ENCODE measurements at regions not wholly inside any gene's neighbourhood (a gene's known extent, or its start where the extent isn't known, plus 50 kb on each side); places are given as distances from the start of the nearest gene placed in this dataset.

GRCh38 chr5:145233461-145233860 lies 601.7 kb downstream of the PRELID2 start:
- intact Hi-C loops (cut with DNase I) = no loop called here
- TF ChIP-seq POLR2A (IDR thresholded peaks at IDR 0.05) = no peak
- TF ChIP-seq, protein P1, sequence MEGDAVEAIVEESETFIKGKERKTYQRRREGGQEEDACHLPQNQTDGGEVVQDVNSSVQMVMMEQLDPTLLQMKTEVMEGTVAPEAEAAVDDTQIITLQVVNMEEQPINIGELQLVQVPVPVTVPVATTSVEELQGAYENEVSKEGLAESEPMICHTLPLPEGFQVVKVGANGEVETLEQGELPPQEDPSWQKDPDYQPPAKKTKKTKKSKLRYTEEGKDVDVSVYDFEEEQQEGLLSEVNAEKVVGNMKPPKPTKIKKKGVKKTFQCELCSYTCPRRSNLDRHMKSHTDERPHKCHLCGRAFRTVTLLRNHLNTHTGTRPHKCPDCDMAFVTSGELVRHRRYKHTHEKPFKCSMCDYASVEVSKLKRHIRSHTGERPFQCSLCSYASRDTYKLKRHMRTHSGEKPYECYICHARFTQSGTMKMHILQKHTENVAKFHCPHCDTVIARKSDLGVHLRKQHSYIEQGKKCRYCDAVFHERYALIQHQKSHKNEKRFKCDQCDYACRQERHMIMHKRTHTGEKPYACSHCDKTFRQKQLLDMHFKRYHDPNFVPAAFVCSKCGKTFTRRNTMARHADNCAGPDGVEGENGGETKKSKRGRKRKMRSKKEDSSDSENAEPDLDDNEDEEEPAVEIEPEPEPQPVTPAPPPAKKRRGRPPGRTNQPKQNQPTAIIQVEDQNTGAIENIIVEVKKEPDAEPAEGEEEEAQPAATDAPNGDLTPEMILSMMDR (IDR thresholded peaks at IDR 0.05) = no peak
- no peak for DNase-seq
- WGBS, 2 donors = 50 to 90% methylated on average over 3 of the region's 3 CpGs
- H3K4me1 ChIP-seq = no peaks in the 10 kb centered on the region
- no peaks in the 10 kb centered on the region for H3K27me3 ChIP-seq
- H3K27ac ChIP-seq = no peak overlapping the region
- no peak overlapping the region for H3K4me3 ChIP-seq
- no peaks in the 10 kb centered on the region for H3K9me3 ChIP-seq
- H3K36me3 ChIP-seq = no peaks in the 10 kb centered on the region

DNA sequence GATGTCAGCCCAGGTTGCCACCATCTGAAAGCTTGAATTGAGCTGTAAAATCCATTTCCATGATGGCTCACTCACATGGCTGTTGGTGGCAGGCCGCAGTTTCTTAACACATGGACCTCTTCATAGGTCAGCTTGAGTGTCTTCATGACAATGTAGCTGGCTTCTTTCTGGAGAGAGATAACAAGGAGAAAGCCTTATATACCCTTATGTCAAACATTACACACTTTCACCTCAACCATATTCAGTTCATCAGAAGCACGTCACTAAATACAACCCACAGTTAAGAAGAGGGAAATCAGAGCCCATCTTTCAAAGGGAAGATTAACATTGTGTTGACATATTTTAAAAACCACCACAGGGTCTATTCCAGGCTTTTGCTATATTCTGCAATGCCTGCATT lies 604.4 kb downstream of the PRELID2 start:
- no peak overlapping the region for H3K4me3 ChIP-seq
- DNase-seq = no peak
- no peaks in the 10 kb centered on the region for H3K9me3 ChIP-seq
- intact Hi-C loops (cut with DNase I) = no loop called here
- H3K4me1 ChIP-seq = no peaks in the 10 kb centered on the region
- H3K27me3 ChIP-seq = no peaks in the 10 kb centered on the region
- 79 to 89% methylated on average over 2 of the region's 2 CpGs for WGBS, 2 donors
- no peaks in the 10 kb centered on the region for H3K36me3 ChIP-seq
- no peak overlapping the region for H3K27ac ChIP-seq
- TF ChIP-seq, protein P1 (IDR thresholded peaks at IDR 0.05) = no peak
- TF ChIP-seq POLR2A (IDR thresholded peaks at IDR 0.05) = no peak

GRCh38 chr5:145228564-145228963 lies 606.6 kb downstream of the PRELID2 start:
- H3K9me3 ChIP-seq = no peaks in the 10 kb centered on the region
- no peaks in the 10 kb centered on the region for H3K36me3 ChIP-seq
- TF ChIP-seq, protein P1 (IDR thresholded peaks at IDR 0.05) = no peak
- no peak for TF ChIP-seq POLR2A (IDR thresholded peaks at IDR 0.05)
- intact Hi-C loops (cut with DNase I) = no loop called here
- no peak overlapping the region for H3K4me3 ChIP-seq
- H3K27ac ChIP-seq = no peak overlapping the region
- no peaks in the 10 kb centered on the region for H3K27me3 ChIP-seq
- no peaks in the 10 kb centered on the region for H3K4me1 ChIP-seq
- no peak for DNase-seq
- 83 to 93% methylated on average over 7 to 9 of the region's 10 CpGs for WGBS, 2 donors

DNA sequence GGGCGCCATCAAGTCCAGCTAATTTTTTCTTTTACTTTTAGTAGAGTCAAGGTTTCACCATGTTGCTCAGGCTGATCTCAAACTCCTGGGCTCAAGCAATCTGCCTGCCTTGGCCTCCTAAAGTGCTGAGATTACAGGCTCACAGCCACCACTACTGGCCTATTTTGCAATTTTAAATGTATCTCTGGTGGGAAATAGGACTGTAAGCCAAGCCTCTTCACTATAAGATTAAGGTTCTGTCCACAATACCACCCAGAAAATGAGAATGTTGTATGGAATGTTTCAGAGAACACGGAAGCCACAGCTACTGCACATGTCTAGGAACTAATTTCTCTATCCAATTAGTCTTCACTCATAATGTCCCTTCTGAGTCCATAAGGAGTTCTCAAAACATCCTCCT lies 607.3 kb downstream of the PRELID2 start:
- TF ChIP-seq, protein P1 (IDR thresholded peaks at IDR 0.05) = no peak
- TF ChIP-seq POLR2A (IDR thresholded peaks at IDR 0.05) = no peak
- no peak overlapping the region for H3K4me3 ChIP-seq
- intact Hi-C loops (cut with DNase I) = no loop called here
- DNase-seq = no peak
- H3K27ac ChIP-seq = no peak overlapping the region
- no peaks in the 10 kb centered on the region for H3K36me3 ChIP-seq
- H3K27me3 ChIP-seq = no peaks in the 10 kb centered on the region
- 83 to 89% methylated on average over 2 of the region's 2 CpGs for WGBS, 2 donors
- H3K9me3 ChIP-seq = no peaks in the 10 kb centered on the region
- H3K4me1 ChIP-seq = no peaks in the 10 kb centered on the region

DNA sequence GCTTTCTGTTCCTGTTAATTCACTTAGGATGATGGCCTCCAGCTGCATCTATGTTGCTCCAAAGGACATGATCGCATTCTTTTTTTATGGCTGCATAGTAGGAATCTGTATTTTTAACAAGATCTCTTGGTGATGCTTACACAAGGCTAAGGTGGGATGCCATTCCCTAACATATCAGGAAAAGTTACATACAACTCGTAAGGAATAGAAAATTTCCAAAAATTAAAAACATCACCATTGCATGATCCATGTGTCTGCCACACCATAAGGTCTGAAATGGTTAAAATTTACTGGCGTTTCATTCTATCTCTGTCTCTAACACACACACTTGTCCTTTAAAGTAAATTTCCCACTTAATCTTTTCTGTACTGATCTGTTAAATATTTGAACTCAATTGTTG lies 608.4 kb downstream of the PRELID2 start:
- Histone ChIP-seq H3K4me1 (no peaks in the 10 kb centered on the region), H3K27ac (no peak overlapping the region), H3K27me3 (no peaks in the 10 kb centered on the region), H3K9me3 (no peaks in the 10 kb centered on the region), H3K36me3 (no peaks in the 10 kb centered on the region), H3K4me3 (no peak overlapping the region)
- no peak for TF ChIP-seq POLR2A (IDR thresholded peaks at IDR 0.05)
- TF ChIP-seq, protein P1 (IDR thresholded peaks at IDR 0.05) = no peak
- WGBS, 2 donors = 59 to 68% methylated on average over 3 of the region's 3 CpGs
- DNase-seq = no peak
- intact Hi-C loops (cut with DNase I) = no loop called here

Data from esophagus squamous epithelium (tissue), 5 donors.